Ovary (tissue), 7 donors: ENCODE measurements at regions not wholly inside any gene's neighbourhood (a gene's known extent, or its start where the extent isn't known, plus 50 kb on each side); places are given as distances from the start of the nearest gene placed in this dataset.

ENCODE experiments used
- DNase-seq, 5 donors: peaks; one replicate each; pipeline ENCODE4 v3.0.0-alpha.2; 2019 to 2020
- H3K27ac ChIP-seq, 2 donors: fragments of 200-600 bp; one replicate each; pipeline versions ENCODE4 v1.5.1 to v1.8.0; 2019 to 2022
- H3K27me3 ChIP-seq: fragments of 200-600 bp; one replicate; pipeline ENCODE4 v1.8.0; 2022
- H3K36me3 ChIP-seq: fragments of 200-600 bp; sonication (generic); one replicate; pipeline ENCODE4 v1.5.1; 2019
- H3K4me1 ChIP-seq: one replicate; pipeline ENCODE4 v1.8.1; 2013; ENCODE audit warnings: mild to moderate bottlenecking, moderate library complexity; ENCODE audit not compliant: insufficient read depth
- H3K4me3 ChIP-seq: fragments of 200-600 bp; sonication (generic); one replicate; pipeline ENCODE4 v1.5.1; 2017
- H3K9me3 ChIP-seq, 2 donors: fragments of 200-600 bp in 1 of 2; sonication (generic) in 1 of 2; one replicate each; pipeline versions ENCODE4 v1.5.1 to v1.8.1; 2013 to 2019; ENCODE audit warnings: mild to moderate bottlenecking in 1 of 2, moderate library complexity in 1 of 2
- EP300 ChIP-seq: sonication (generic); formaldehyde crosslinking; IDR thresholded peaks from one replicate; pipeline ENCODE4 v1.6.1; 2017; ENCODE audit warnings: antibody characterized with exemption
- POLR2A ChIP-seq: fragments of 450-650 bp; IDR thresholded peaks from one replicate; pipeline ENCODE4 v1.6.1; 2017; ENCODE audit warnings: antibody characterized with exemption, mild to moderate bottlenecking, moderate library complexity
- WGBS, 3 donors: extraction: QIAGEN DNeasy Blood & Tissue Kit in 1 of 3; methylation state at CpG; one replicate each; pipeline versions ENCODE4 v1.1.5 to v1.1.7; 2013 to 2017; 5-methylcytosine and 5-hydroxymethylcytosine counted together
- intact Hi-C, 4 donors: fragments of 100-400 bp; cut with DNase I; formaldehyde crosslinking; loops; one replicate each; pipeline versions ENCODE4 v1.11.0 to v1.15.1; 2022 to 2023
- TF ChIP-seq, protein P1 (sequence below), 3 donors: fragments of 450-650 bp in 2 of 3; fragments of 200-600 bp in 1 of 3; IDR thresholded peaks; one replicate each; pipeline versions ENCODE4 v1.5.1 to v1.8.0; 2016 to 2022; ENCODE audit warnings: antibody characterized with exemption in 3 of 3, mild to moderate bottlenecking in 1 of 3
- donor health status: DM: no; HTN: no; CAD: no; lungs with moderate emphysema.
- donor health status: DM: no; HTN: no; CAD: no.
- donor health status: Bipolar disorder and iron deficiency.
- donor health status: DM: no; HTN: no; CAD: no.
- donor health status: DM: yes; HTN: yes; CAD: no.

DNA sequence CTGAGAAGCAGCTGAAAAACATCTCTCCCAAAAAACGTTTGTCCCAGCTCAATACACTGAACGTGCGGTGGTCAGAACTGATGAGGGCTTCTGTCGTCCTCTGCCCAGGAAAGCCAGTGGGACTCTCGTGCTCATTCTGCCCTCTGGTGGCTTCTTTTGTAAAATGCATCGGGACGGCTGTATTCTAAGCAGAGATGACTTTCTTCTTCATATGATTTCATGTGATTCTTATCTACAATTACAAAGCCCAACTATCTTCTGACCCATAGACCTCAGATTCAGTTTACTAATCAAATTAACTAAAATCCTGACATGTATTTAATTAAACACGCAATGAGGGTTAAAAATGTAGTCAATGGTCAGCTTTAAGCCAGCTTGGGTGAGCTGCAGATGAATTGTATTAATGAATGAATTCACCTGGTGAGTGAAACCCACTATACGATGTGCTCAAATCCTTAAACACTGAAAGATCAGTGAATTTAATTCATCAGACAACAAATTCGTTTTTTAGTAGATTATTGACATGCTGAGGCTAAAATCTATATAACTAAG lies 117.6 kb upstream of the FAM204A start:
- intact Hi-C loops = no loop called here
- TF ChIP-seq, protein P1, sequence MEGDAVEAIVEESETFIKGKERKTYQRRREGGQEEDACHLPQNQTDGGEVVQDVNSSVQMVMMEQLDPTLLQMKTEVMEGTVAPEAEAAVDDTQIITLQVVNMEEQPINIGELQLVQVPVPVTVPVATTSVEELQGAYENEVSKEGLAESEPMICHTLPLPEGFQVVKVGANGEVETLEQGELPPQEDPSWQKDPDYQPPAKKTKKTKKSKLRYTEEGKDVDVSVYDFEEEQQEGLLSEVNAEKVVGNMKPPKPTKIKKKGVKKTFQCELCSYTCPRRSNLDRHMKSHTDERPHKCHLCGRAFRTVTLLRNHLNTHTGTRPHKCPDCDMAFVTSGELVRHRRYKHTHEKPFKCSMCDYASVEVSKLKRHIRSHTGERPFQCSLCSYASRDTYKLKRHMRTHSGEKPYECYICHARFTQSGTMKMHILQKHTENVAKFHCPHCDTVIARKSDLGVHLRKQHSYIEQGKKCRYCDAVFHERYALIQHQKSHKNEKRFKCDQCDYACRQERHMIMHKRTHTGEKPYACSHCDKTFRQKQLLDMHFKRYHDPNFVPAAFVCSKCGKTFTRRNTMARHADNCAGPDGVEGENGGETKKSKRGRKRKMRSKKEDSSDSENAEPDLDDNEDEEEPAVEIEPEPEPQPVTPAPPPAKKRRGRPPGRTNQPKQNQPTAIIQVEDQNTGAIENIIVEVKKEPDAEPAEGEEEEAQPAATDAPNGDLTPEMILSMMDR (IDR thresholded peaks at IDR 0.05) = peak in 2 of 3 donors; percentile 29 to 56
- TF ChIP-seq EP300 = no peak
- no peak for TF ChIP-seq POLR2A
- H3K27ac ChIP-seq = no peak overlapping the region
- WGBS, 3 donors = 1 to 3% (median 2%) methylated on average over 10 of the region's 10 CpGs
- H3K4me3 ChIP-seq = no peak overlapping the region
- H3K27me3 ChIP-seq = no peaks in the 10 kb centered on the region
- no peaks in the 10 kb centered on the region for H3K36me3 ChIP-seq
- H3K9me3 ChIP-seq = no peaks in the 10 kb centered on the region
- peak; percentile 13 to 57 (median 52) for DNase-seq
- no peaks in the 10 kb centered on the region for H3K4me1 ChIP-seq

DNA sequence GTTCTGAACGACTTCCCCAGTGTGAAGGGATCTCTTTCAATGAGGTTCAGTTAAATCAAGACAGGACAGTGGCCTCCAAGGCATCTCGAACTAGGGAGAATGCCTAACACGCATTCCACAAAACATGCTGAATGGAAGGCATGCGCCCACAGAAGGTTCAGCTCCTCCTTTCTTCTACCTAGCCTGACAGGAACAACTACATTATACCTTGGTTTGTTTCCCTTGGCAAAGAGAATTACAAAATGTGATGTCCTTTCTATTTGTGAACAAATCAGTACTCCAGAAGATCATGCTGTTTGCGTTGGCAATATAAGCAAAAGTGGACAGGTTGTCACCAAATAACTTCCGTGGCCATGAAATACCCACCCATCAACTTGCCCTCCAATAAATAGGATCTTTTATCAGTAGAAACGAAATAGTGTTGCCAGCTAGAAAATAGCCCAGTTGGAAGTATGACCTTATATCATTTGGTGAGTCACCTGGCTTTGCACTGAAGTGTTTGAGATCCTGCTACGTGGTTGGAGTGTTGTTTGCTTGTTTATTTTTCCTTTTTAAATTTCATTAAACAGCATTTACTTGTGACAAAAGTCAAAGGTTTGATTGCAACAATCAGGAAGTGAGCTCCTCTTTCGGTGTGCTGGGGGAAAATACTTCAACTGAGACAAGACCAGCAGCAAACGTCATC lies 117.0 kb upstream of the FAM204A start:
- no peaks in the 10 kb centered on the region for H3K36me3 ChIP-seq
- WGBS, 3 donors = 41 to 56% (median 51%) methylated on average over 10 of the region's 10 CpGs
- no peaks in the 10 kb centered on the region for H3K27me3 ChIP-seq
- no peak for DNase-seq
- H3K9me3 ChIP-seq = no peaks in the 10 kb centered on the region
- H3K4me3 ChIP-seq = no peak overlapping the region
- TF ChIP-seq, protein P1 (IDR thresholded peaks at IDR 0.05) = no peak
- TF ChIP-seq EP300 = no peak
- H3K27ac ChIP-seq = no peak overlapping the region
- H3K4me1 ChIP-seq = no peaks in the 10 kb centered on the region
- intact Hi-C loops = no loop called here

DNA sequence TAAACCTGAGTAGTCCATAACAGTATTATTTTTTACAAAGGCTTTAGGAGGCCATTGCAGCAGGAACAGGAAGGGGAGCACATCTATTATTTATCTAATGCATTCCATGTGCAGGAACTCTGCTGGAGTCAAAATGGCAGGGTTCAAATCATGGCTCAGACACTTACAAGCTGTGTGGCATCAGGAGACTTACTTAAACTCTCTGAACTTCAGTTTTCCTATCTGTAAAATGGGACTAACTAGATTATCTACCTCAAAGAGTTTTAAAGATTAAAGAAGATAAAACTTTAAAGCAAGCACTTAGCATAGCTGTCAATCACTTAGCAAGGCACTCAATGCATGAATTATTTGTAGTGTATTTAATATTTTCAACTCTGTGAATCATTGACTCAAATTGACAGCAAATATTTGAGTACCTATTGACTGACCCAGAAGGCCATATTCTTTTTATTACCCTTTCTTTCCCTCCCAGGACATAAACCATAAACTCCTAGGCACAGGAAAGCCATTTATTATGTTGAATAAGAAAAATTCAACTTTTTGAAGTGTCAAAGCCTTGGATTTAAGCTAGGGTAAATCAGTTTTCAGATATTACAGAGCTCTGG lies 115.8 kb upstream of the FAM204A start:
- Histone ChIP-seq H3K36me3 (no peaks in the 10 kb centered on the region), H3K4me3 (no peak overlapping the region), H3K9me3 (no peaks in the 10 kb centered on the region), H3K4me1 (no peaks in the 10 kb centered on the region), H3K27ac (no peak overlapping the region), H3K27me3 (no peaks in the 10 kb centered on the region)
- TF ChIP-seq, protein P1 (IDR thresholded peaks at IDR 0.05) = no peak
- intact Hi-C loops = no loop called here
- DNase-seq = no peak

DNA sequence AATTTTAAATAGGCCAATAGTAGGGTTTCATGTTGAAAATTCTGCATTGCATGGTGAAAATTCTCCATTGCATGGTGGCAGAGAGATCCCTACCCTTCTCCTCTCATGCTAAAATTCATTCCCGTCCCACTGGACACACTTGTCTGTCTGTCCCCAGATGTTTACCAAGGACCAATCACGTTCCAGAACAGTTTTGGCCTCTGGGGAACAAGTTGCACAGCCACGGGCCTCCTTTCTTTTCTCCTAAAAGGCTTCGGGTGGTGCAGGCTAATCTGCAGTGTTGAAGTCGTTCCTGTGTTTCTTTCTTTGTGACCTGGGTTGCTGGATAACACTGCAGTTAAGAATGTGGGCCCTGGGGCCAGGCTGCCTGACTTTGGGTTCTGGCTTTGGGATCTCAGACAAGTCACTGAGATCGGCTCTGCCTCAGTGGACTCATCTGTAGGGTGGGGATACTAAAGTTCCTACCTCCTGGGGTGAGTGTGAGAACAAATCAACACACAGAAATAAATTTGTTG lies 113.1 kb upstream of the FAM204A start:
- intact Hi-C loops = no loop called here
- DNase-seq = no peak
- Histone ChIP-seq H3K36me3 (no peaks in the 10 kb centered on the region), H3K9me3 (no peaks in the 10 kb centered on the region), H3K4me1 (no peaks in the 10 kb centered on the region), H3K4me3 (no peak overlapping the region), H3K27me3 (no peaks in the 10 kb centered on the region), H3K27ac (no peak overlapping the region)
- no peak for TF ChIP-seq EP300
- TF ChIP-seq, protein P1 (IDR thresholded peaks at IDR 0.05) = no peak
- no peak for TF ChIP-seq POLR2A
- WGBS, 3 donors = 75 to 79% (median 75%) methylated on average over 6 of the region's 6 CpGs
